Stimulated activated CD4-positive, alpha-beta T cell treated with anti-CD3 and anti-CD28 coated beads, Interleukin-4, amount 100 ng/mL, for 4 hours (primary cell): ENCODE measurements at regions not wholly inside any gene's neighbourhood (a gene's known extent, or its start where the extent isn't known, plus 50 kb on each side); places are given as distances from the start of the nearest gene placed in this dataset.
"Not testable (repeated sequence)": the region's sequence is repeated elsewhere in the genome, so short reads cannot be mapped to it uniquely, and the experiment has no call there.

Experiments
- DNase-seq, 2 experiments: peaks; one replicate each; pipeline ENCODE4 v3.0.0-alpha.2; 2020

- DNase-seq: no peak
Observed at GRCh38 chr13:59374691-59375090, 789.0 kb downstream of the DIAPH3 start.

GRCh38 chr13:59384154-59384553, 779.6 kb downstream of the DIAPH3 start:
- DNase-seq: no peak

- DNase-seq: peak in 1 of 2 experiments; percentile 20
Observed at GRCh38 chr13:59391696-59392095, 772.0 kb downstream of the DIAPH3 start.

- no peak for DNase-seq
Observed at GRCh38 chr13:59392328-59392727, 771.4 kb downstream of the DIAPH3 start.

GRCh38 chr13:59394496-59394895, 769.2 kb downstream of the DIAPH3 start:
- no peak for DNase-seq

GRCh38 chr13:59398127-59398526, 765.6 kb downstream of the DIAPH3 start:
- DNase-seq: no peak

GRCh38 chr13:59398661-59399060, 765.1 kb downstream of the DIAPH3 start:
- no peak for DNase-seq

GRCh38 chr13:59399513-59399912, 764.2 kb downstream of the DIAPH3 start:
- no peak for DNase-seq

GRCh38 chr13:59404331-59404730, 759.4 kb downstream of the DIAPH3 start:
- no peak for DNase-seq

- not testable (repeated sequence) for DNase-seq
Observed at GRCh38 chr13:59407251-59407650, 756.5 kb downstream of the DIAPH3 start.

- no peak for DNase-seq
Observed at GRCh38 chr13:59408738-59409137, 755.0 kb downstream of the DIAPH3 start.

- no peak for DNase-seq
Observed at GRCh38 chr13:59409211-59409610, 754.5 kb downstream of the DIAPH3 start.

- no peak for DNase-seq
Observed at GRCh38 chr13:59409634-59410200, 754.0 kb downstream of the DIAPH3 start.

- no peak for DNase-seq
Observed at GRCh38 chr13:59413126-59413525, 750.6 kb downstream of the DIAPH3 start.

GRCh38 chr13:59414006-59414405, 749.7 kb downstream of the DIAPH3 start:
- no peak for DNase-seq

GRCh38 chr13:59415498-59415897, 748.2 kb downstream of the DIAPH3 start:
- no peak for DNase-seq

- no peak for DNase-seq
Observed at GRCh38 chr13:59416561-59416960, 747.2 kb downstream of the DIAPH3 start.

- no peak for DNase-seq
Observed at GRCh38 chr13:59422646-59423045, 741.1 kb downstream of the DIAPH3 start.

- DNase-seq: no peak
Observed at GRCh38 chr13:59423708-59424340, 739.9 kb downstream of the DIAPH3 start.

- no peak for DNase-seq
Observed at GRCh38 chr13:59424661-59425060, 739.1 kb downstream of the DIAPH3 start.

- no peak for DNase-seq
Observed at GRCh38 chr13:59425211-59425741, 738.5 kb downstream of the DIAPH3 start.

- no peak for DNase-seq
Observed at GRCh38 chr13:59435024-59435423, 728.7 kb downstream of the DIAPH3 start.

GRCh38 chr13:59437544-59438301, 726.0 kb downstream of the DIAPH3 start:
- DNase-seq: no peak
